Activated CD8-positive, alpha-beta T cell treated with anti-CD3 and anti-CD28 coated beads for 36 hours (primary cell): ENCODE measurements at regions not wholly inside any gene's neighbourhood (a gene's known extent, or its start where the extent isn't known, plus 50 kb on each side); places are given as distances from the start of the nearest gene placed in this dataset.
A peak's percentile ranks its signal among the peaks of the same experiment; 100 is the strongest.
"Not testable (repeated sequence)": the region's sequence is repeated elsewhere in the genome, so short reads cannot be mapped to it uniquely, and the experiment has no call there.

Source experiments
- ATAC-seq: fragments of 200-7000 bp; cut with Tn5 transposase; one replicate; pipeline ENCODE4 v1.10.0; 2021; ENCODE audit warnings: mild to moderate bottlenecking, moderate library complexity
- CTCF ChIA-PET: fragments of 350-600 bp; sonication (Branson Sonifier 250); formaldehyde crosslinking; loops from one replicate; lab custom pipeline; 2021; ENCODE audit warnings: antibody characterized with exemption; lab: Charles Lee
- POLR2A ChIA-PET: fragments of 350-600 bp; sonication (Branson Sonifier 250); formaldehyde crosslinking; loops from one replicate; lab custom pipeline; 2021; ENCODE audit warnings: antibody characterized with exemption; lab: Charles Lee
- DNase-seq: peaks from one replicate; pipeline ENCODE4 v3.0.0-alpha.2; 2020
- H3K27ac Mint-ChIP-seq: one replicate; pipeline ENCODE4 v1.8.0; 2021; ENCODE audit warnings: mild to moderate bottlenecking, mixed read lengths
- H3K27me3 Mint-ChIP-seq: one replicate; pipeline ENCODE4 v1.8.0; 2021; ENCODE audit warnings: mixed read lengths
- H3K36me3 Mint-ChIP-seq: one replicate; pipeline ENCODE4 v1.8.0; 2021; ENCODE audit warnings: low read depth, mixed read lengths
- H3K4me1 Mint-ChIP-seq: one replicate; pipeline ENCODE4 v1.8.0; 2021; ENCODE audit warnings: low read depth, mixed read lengths
- H3K4me3 Mint-ChIP-seq: one replicate; pipeline ENCODE4 v1.8.0; 2021; ENCODE audit warnings: mild to moderate bottlenecking, moderate library complexity, mixed read lengths
- H3K9me3 Mint-ChIP-seq: one replicate; pipeline ENCODE4 v1.8.0; 2021; ENCODE audit warnings: mixed read lengths
- CTCF ChIP-seq: fragments of 200-600 bp; IDR thresholded peaks from one replicate; pipeline ENCODE4 v1.8.0; 2022; ENCODE audit warnings: antibody characterized with exemption, mild to moderate bottlenecking
- intact Hi-C: fragments of 100-400 bp; cut with micrococcal nuclease; formaldehyde crosslinking; loops from one replicate; pipeline ENCODE4 v1.10.0; 2022

GRCh38 chr3:193031911-193032310, 114.3 kb upstream of the MB21D2 start:
- Mint-ChIP-seq H3K27me3 (peaks cover 8% of the 10 kb centered on the region), H3K27ac (no peak overlapping the region), H3K4me3 (no peak overlapping the region), H3K36me3 (no peaks in the 10 kb centered on the region), H3K9me3 (no peaks in the 10 kb centered on the region), H3K4me1 (peaks cover 3% of the 10 kb centered on the region)
- ChIA-PET CTCF (interaction anchor here (1.7 to 2.3 kb wide), 2 partner anchors 10 to 217 kb away, joined by 4 to 16 read pairs; no protein-coding TSS in a partner anchor), POLR2A (no interaction called here)
- no peak for TF ChIP-seq CTCF
- ATAC-seq, result no peak
- intact Hi-C loops, result loop anchor here (10.0 kb wide), 1 partner anchor 457 kb away; no protein-coding TSS in a partner anchor
- no peak for DNase-seq

GRCh38 chr3:193033226-193033780, 115.6 kb upstream of the MB21D2 start:
- intact Hi-C loops, result loop anchor here (10.0 kb wide), 1 partner anchor 459 kb away; no protein-coding TSS in a partner anchor
- ChIA-PET CTCF (interaction anchor here (1.7 to 2.3 kb wide), 2 partner anchors 9 to 218 kb away, joined by 4 to 16 read pairs; no protein-coding TSS in a partner anchor), POLR2A (no interaction called here)
- Mint-ChIP-seq H3K9me3 (peaks cover 2% of the 10 kb centered on the region), H3K36me3 (no peaks in the 10 kb centered on the region), H3K27ac (no peak overlapping the region), H3K4me3 (no peak overlapping the region), H3K4me1 (peaks cover 3% of the 10 kb centered on the region), H3K27me3 (peaks cover 5% of the 10 kb centered on the region)
- no peak for TF ChIP-seq CTCF
- DNase-seq (no peak), ATAC-seq (no peak)

- intact Hi-C loops, result loop anchor here (10.0 kb wide), 1 partner anchor 463 kb away; no protein-coding TSS in a partner anchor
- POLR2A ChIA-PET, H3K27me3 Mint-ChIP-seq, DNase-seq, H3K4me1 Mint-ChIP-seq, ATAC-seq, H3K4me3 Mint-ChIP-seq, H3K36me3 Mint-ChIP-seq, H3K27ac Mint-ChIP-seq, H3K9me3 Mint-ChIP-seq: not testable (repeated sequence)
- CTCF ChIA-PET, result interaction anchor here (1.0 to 9.0 kb wide), 3 partner anchors 13 to 234 kb away, joined by 3 to 124 read pairs (median 4); no protein-coding TSS in a partner anchor
Measured at GRCh38 chr3:193037828-193038227, 120.2 kb upstream of the MB21D2 start.

- TF ChIP-seq CTCF, result no peak
- no peak overlapping the region for H3K4me3 Mint-ChIP-seq
- ChIA-PET POLR2A (no interaction called here), CTCF (interaction anchor here (2.2 to 9.0 kb wide), 2 partner anchors 224 to 236 kb away, joined by 4 to 124 read pairs; no protein-coding TSS in a partner anchor)
- peaks cover 3% of the 10 kb centered on the region for H3K27me3 Mint-ChIP-seq
- ATAC-seq, result no peak
- H3K36me3 Mint-ChIP-seq, result no peaks in the 10 kb centered on the region
- no peaks in the 10 kb centered on the region for H3K4me1 Mint-ChIP-seq
- H3K27ac Mint-ChIP-seq, result no peak overlapping the region
- no peak for DNase-seq
- intact Hi-C loops, result loop anchor here (10.0 kb wide), 1 partner anchor 464 kb away; no protein-coding TSS in a partner anchor
- H3K9me3 Mint-ChIP-seq, result peaks cover 2% of the 10 kb centered on the region
Measured at GRCh38 chr3:193039058-193039457, 121.4 kb upstream of the MB21D2 start.

- no peak overlapping the region for H3K27ac Mint-ChIP-seq
- peaks cover 2% of the 10 kb centered on the region for H3K9me3 Mint-ChIP-seq
- DNase-seq (no peak), ATAC-seq (no peak)
- TF ChIP-seq CTCF, result peak; percentile 52
- ChIA-PET POLR2A (no interaction called here), CTCF (interaction anchor here (0.7 to 9.0 kb wide), 24 partner anchors 8 to 1043 kb away, joined by 3 to 124 read pairs (median 4); no protein-coding TSS in a partner anchor)
- peaks cover 3% of the 10 kb centered on the region for H3K27me3 Mint-ChIP-seq
- H3K4me3 Mint-ChIP-seq, result no peak overlapping the region
- intact Hi-C loops, result loop anchor here (2.0 to 10.0 kb wide), 3 partner anchors 224 to 576 kb away; no protein-coding TSS in a partner anchor
- H3K36me3 Mint-ChIP-seq, result no peaks in the 10 kb centered on the region
- H3K4me1 Mint-ChIP-seq, result no peaks in the 10 kb centered on the region
Measured at GRCh38 chr3:193040836-193041672, 123.4 kb upstream of the MB21D2 start.
